ENCODE measurements at regions not wholly inside any gene's neighbourhood (a gene's known extent, or its start where the extent isn't known, plus 50 kb on each side); places are given as distances from the start of the nearest gene placed in this dataset.

DNA sequence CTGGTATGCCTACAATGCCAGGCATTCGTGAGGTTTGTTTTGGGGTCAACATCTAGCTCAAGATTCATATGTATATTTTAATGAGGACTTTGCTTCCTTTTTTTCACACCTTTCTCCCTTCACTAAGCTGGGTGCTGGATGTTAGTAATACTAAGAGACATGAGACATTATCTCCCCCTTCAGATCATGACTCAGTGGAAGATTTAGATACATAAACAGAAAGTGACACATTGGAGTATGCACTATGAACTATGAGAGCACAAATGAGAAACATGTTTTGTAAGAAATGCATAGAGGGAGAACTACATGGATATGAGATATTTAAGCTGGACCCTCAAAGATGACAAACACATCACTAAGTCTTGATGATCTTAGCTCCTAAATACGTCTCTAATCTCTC, 286.3 kb downstream of the RPAP3 start:
- no peaks in the 10 kb centered on the region for H3K4me1 ChIP-seq (ENCODE audit: control insufficient read depth, insufficient read depth, low read length)
- 0% methylated on average over 2 of the region's 2 CpGs for WGBS (ENCODE audit: insufficient coverage, insufficient replicate concordance, low lambda C conversion rate, missing lambda C conversion rate)
- H3K9ac ChIP-seq (ENCODE audit: control insufficient read depth, insufficient read depth, low read length), result no peak overlapping the region
- H3K79me2 ChIP-seq (ENCODE audit: control insufficient read depth, insufficient read depth, low read length), result no peaks in the 10 kb centered on the region
- no peak overlapping the region for H3K4me2 ChIP-seq (ENCODE audit: control insufficient read depth, insufficient read depth)
- DNase-seq (ENCODE audit: low read depth, low spot score) (no peak), ATAC-seq (no peak), FAIRE-seq (no peak)
- no peaks in the 10 kb centered on the region for H4K20me1 ChIP-seq (ENCODE audit: control insufficient read depth, insufficient read depth)
- POLR2A ChIA-PET, result no interaction called here
- in situ Hi-C loops (cut with MboI), result no loop called here
- SMC1A ChIA-PET (ENCODE audit: uncharacterized antibody, unreplicated experiment), result no interaction called here
- no peaks in the 10 kb centered on the region for H3K27me3 ChIP-seq (replicated peaks in 1 of 2; ENCODE audit: control insufficient read depth in 2 of 2, insufficient read depth in 2 of 2, low read length in 1 of 2)
- no TSS peak for BruUV-seq (replicated peaks)
- no peak overlapping the region for H3K4me3 ChIP-seq
- H3K36me3 ChIP-seq (ENCODE audit: control insufficient read depth in 2 of 2, insufficient read depth in 2 of 2, low read length in 1 of 2), result no peaks in the 10 kb centered on the region
- H3K9me3 ChIP-seq (replicated peaks; ENCODE audit: control insufficient read depth, insufficient read depth, low read length), result no peaks in the 10 kb centered on the region
- CTCF ChIA-PET, result no interaction called here
- RAD21 ChIA-PET (ENCODE audit: unreplicated experiment), result no interaction called here
- intact Hi-C loops (cut with micrococcal nuclease; ENCODE audit: unreplicated experiment), result no loop called here
- H2AFZ ChIP-seq (ENCODE audit: control insufficient read depth, low read depth, low read length), result no peak overlapping the region
- H3K27ac ChIP-seq (ENCODE audit: control insufficient read depth, insufficient read depth), result no peak overlapping the region
- TF ChIP-seq, protein P1, sequence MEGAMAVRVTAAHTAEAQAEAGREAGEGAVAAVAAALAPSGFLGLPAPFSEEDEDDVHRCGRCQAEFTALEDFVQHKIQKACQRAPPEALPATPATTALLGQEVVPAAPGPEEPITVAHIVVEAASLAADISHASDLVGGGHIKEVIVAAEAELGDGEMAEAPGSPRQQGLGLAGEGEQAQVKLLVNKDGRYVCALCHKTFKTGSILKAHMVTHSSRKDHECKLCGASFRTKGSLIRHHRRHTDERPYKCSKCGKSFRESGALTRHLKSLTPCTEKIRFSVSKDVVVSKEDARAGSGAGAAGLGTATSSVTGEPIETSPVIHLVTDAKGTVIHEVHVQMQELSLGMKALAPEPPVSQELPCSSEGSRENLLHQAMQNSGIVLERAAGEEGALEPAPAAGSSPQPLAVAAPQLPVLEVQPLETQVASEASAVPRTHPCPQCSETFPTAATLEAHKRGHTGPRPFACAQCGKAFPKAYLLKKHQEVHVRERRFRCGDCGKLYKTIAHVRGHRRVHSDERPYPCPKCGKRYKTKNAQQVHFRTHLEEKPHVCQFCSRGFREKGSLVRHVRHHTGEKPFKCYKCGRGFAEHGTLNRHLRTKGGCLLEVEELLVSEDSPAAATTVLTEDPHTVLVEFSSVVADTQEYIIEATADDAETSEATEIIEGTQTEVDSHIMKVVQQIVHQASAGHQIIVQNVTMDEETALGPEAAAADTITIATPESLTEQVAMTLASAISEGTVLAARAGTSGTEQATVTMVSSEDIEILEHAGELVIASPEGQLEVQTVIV (IDR thresholded peaks at IDR 0.05; ENCODE audit: borderline replicate concordance, partially characterized antibody), result no peak
- TF ChIP-seq, protein P2, sequence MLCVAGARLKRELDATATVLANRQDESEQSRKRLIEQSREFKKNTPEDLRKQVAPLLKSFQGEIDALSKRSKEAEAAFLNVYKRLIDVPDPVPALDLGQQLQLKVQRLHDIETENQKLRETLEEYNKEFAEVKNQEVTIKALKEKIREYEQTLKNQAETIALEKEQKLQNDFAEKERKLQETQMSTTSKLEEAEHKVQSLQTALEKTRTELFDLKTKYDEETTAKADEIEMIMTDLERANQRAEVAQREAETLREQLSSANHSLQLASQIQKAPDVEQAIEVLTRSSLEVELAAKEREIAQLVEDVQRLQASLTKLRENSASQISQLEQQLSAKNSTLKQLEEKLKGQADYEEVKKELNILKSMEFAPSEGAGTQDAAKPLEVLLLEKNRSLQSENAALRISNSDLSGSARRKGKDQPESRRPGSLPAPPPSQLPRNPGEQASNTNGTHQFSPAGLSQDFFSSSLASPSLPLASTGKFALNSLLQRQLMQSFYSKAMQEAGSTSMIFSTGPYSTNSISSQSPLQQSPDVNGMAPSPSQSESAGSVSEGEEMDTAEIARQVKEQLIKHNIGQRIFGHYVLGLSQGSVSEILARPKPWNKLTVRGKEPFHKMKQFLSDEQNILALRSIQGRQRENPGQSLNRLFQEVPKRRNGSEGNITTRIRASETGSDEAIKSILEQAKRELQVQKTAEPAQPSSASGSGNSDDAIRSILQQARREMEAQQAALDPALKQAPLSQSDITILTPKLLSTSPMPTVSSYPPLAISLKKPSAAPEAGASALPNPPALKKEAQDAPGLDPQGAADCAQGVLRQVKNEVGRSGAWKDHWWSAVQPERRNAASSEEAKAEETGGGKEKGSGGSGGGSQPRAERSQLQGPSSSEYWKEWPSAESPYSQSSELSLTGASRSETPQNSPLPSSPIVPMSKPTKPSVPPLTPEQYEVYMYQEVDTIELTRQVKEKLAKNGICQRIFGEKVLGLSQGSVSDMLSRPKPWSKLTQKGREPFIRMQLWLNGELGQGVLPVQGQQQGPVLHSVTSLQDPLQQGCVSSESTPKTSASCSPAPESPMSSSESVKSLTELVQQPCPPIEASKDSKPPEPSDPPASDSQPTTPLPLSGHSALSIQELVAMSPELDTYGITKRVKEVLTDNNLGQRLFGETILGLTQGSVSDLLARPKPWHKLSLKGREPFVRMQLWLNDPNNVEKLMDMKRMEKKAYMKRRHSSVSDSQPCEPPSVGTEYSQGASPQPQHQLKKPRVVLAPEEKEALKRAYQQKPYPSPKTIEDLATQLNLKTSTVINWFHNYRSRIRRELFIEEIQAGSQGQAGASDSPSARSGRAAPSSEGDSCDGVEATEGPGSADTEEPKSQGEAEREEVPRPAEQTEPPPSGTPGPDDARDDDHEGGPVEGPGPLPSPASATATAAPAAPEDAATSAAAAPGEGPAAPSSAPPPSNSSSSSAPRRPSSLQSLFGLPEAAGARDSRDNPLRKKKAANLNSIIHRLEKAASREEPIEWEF (IDR thresholded peaks at IDR 0.05; ENCODE audit: insufficient replicate concordance, low read depth, low read length), result no peak
- TF ChIP-seq, protein P3, sequence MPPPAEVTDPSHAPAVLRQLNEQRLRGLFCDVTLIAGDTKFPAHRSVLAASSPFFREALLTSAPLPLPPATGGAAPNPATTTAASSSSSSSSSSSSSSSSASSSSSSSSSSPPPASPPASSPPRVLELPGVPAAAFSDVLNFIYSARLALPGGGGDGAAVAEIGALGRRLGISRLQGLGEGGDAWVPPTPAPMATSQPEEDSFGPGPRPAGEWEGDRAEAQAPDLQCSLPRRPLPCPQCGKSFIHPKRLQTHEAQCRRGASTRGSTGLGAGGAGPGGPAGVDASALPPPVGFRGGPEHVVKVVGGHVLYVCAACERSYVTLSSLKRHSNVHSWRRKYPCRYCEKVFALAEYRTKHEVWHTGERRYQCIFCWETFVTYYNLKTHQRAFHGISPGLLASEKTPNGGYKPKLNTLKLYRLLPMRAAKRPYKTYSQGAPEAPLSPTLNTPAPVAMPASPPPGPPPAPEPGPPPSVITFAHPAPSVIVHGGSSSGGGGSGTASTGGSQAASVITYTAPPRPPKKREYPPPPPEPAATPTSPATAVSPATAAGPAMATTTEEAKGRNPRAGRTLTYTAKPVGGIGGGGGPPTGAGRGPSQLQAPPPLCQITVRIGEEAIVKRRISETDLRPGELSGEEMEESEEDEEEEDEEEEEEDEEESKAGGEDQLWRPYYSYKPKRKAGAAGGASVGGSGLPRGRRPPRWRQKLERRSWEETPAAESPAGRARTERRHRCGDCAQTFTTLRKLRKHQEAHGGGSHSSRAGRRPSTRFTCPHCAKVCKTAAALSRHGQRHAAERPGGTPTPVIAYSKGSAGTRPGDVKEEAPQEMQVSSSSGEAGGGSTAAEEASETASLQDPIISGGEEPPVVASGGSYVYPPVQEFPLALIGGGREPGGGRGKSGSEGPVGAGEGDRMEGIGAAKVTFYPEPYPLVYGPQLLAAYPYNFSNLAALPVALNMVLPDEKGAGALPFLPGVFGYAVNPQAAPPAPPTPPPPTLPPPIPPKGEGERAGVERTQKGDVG (CRISPR knock-in tag; IDR thresholded peaks at IDR 0.05), result no peak
- TF ChIP-seq ZNF274 (IDR thresholded peaks at IDR 0.05; ENCODE audit: insufficient read depth, insufficient read length), result no peak
- TF ChIP-seq, protein P4, sequence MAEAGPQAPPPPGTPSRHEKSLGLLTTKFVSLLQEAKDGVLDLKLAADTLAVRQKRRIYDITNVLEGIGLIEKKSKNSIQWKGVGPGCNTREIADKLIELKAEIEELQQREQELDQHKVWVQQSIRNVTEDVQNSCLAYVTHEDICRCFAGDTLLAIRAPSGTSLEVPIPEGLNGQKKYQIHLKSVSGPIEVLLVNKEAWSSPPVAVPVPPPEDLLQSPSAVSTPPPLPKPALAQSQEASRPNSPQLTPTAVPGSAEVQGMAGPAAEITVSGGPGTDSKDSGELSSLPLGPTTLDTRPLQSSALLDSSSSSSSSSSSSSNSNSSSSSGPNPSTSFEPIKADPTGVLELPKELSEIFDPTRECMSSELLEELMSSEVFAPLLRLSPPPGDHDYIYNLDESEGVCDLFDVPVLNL (IDR thresholded peaks at IDR 0.05; ENCODE audit: low read depth, low read length), result no peak
- TF ChIP-seq, protein P5, sequence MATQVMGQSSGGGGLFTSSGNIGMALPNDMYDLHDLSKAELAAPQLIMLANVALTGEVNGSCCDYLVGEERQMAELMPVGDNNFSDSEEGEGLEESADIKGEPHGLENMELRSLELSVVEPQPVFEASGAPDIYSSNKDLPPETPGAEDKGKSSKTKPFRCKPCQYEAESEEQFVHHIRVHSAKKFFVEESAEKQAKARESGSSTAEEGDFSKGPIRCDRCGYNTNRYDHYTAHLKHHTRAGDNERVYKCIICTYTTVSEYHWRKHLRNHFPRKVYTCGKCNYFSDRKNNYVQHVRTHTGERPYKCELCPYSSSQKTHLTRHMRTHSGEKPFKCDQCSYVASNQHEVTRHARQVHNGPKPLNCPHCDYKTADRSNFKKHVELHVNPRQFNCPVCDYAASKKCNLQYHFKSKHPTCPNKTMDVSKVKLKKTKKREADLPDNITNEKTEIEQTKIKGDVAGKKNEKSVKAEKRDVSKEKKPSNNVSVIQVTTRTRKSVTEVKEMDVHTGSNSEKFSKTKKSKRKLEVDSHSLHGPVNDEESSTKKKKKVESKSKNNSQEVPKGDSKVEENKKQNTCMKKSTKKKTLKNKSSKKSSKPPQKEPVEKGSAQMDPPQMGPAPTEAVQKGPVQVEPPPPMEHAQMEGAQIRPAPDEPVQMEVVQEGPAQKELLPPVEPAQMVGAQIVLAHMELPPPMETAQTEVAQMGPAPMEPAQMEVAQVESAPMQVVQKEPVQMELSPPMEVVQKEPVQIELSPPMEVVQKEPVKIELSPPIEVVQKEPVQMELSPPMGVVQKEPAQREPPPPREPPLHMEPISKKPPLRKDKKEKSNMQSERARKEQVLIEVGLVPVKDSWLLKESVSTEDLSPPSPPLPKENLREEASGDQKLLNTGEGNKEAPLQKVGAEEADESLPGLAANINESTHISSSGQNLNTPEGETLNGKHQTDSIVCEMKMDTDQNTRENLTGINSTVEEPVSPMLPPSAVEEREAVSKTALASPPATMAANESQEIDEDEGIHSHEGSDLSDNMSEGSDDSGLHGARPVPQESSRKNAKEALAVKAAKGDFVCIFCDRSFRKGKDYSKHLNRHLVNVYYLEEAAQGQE (IDR thresholded peaks at IDR 0.05; ENCODE audit: low read depth, low read length), result no peak

All from GM12878 (cell line).